ENCODE measurements at regions not wholly inside any gene's neighbourhood (a gene's known extent, or its start where the extent isn't known, plus 50 kb on each side); places are given as distances from the start of the nearest gene placed in this dataset.
"Not testable (repeated sequence)": the region's sequence is repeated elsewhere in the genome, so short reads cannot be mapped to it uniquely, and the experiment has no call there.

DNA sequence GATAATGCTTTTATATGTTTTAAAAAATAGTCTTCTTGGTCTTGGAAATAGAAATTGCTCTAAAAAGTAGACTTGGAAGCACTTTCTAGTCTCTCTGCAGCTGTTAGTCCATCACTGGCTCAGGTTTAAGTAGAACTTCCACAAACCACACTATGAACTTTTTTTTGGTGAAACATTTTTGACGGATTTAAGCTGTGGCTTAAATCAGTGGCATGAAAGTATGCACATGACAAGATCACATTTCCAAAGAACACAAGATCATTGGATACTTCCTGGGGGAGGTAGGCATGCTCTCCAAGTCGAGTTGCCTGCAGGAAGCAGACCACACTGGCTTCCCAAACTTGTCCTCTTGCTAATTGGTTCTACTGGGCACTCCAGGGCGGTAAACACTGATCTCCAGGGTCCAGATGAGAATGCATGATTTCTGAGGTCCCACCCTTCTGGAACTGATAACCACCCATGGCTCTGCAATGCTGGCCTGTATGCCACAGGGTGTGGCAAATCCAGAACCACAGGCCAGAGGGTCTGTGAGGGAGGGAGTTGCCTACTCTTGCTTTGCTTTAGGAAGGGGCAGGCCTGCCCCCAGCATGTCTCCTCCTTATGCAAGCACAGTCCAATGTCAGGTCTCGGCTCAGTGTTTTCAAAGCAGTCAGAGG lies 331.9 kb upstream of the SFRP2 start:
- Histone ChIP-seq H3K27me3 (no peaks in the 10 kb centered on the region), H3K4me1 (no peaks in the 10 kb centered on the region), H3K36me3 (no peaks in the 10 kb centered on the region), H3K4me3 (no peak overlapping the region), H3K27ac (replicated peaks in 1 of 4) (no peak overlapping the region), H3K9me3 (no peaks in the 10 kb centered on the region)
- intact Hi-C loops (cut with DNase I) = no loop called here
- TF ChIP-seq EP300 (IDR thresholded peaks at IDR 0.05) = no peak
- no peak for TF ChIP-seq POLR2A (IDR thresholded peaks at IDR 0.05; ENCODE audit: low read depth)
- no peak for TF ChIP-seq POLR2AphosphoS5 (IDR thresholded peaks at IDR 0.05)
- TF ChIP-seq, protein P1, sequence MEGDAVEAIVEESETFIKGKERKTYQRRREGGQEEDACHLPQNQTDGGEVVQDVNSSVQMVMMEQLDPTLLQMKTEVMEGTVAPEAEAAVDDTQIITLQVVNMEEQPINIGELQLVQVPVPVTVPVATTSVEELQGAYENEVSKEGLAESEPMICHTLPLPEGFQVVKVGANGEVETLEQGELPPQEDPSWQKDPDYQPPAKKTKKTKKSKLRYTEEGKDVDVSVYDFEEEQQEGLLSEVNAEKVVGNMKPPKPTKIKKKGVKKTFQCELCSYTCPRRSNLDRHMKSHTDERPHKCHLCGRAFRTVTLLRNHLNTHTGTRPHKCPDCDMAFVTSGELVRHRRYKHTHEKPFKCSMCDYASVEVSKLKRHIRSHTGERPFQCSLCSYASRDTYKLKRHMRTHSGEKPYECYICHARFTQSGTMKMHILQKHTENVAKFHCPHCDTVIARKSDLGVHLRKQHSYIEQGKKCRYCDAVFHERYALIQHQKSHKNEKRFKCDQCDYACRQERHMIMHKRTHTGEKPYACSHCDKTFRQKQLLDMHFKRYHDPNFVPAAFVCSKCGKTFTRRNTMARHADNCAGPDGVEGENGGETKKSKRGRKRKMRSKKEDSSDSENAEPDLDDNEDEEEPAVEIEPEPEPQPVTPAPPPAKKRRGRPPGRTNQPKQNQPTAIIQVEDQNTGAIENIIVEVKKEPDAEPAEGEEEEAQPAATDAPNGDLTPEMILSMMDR (IDR thresholded peaks at IDR 0.05) = no peak
- no peak for DNase-seq (ENCODE audit: extremely low spot score)
- 72% methylated on average over 3 of the region's 4 CpGs for WGBS

DNA sequence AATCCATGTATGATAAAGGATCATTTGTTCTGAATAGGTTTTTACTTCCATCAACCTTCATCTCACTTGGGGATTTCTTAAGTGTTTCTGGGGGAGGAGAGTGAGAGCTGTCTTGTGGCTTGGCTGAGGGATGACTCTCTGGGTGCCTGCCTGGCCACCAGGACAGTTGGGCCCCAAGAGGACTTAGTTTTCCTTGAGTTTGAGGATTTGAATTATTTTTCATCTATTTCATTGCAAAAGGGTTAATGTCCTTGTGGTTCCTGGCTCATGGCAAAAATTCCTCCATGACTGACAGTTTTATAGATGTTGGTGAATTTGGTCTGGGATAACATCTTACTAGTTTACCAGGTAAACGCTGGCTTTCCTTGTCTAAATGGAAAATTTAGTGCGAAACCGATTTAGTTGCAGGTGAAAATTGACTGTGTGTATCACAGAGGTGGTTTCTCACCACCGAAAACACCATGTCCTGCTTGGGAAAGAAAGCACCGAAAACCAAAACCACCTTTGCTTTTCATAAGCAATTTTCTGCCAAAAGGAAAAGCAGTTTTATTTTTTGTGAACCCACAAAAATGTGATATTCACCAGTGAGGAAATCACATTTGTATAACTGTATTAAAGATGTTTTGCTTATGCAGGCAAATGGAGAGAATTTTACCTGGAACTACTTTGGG lies 331.3 kb upstream of the SFRP2 start:
- no peaks in the 10 kb centered on the region for H3K36me3 ChIP-seq
- no peak for DNase-seq (ENCODE audit: extremely low spot score)
- WGBS = 91% methylated on average over 5 of the region's 5 CpGs
- no peak overlapping the region for H3K27ac ChIP-seq (replicated peaks in 1 of 4)
- H3K4me3 ChIP-seq = no peak overlapping the region
- TF ChIP-seq, protein P1 (IDR thresholded peaks at IDR 0.05) = no peak
- TF ChIP-seq POLR2A (IDR thresholded peaks at IDR 0.05; ENCODE audit: low read depth) (no peak), POLR2AphosphoS5 (IDR thresholded peaks at IDR 0.05) (no peak), EP300 (IDR thresholded peaks at IDR 0.05) (no peak)
- no peaks in the 10 kb centered on the region for H3K27me3 ChIP-seq
- intact Hi-C loops (cut with DNase I) = no loop called here
- no peaks in the 10 kb centered on the region for H3K9me3 ChIP-seq
- H3K4me1 ChIP-seq = no peaks in the 10 kb centered on the region

DNA sequence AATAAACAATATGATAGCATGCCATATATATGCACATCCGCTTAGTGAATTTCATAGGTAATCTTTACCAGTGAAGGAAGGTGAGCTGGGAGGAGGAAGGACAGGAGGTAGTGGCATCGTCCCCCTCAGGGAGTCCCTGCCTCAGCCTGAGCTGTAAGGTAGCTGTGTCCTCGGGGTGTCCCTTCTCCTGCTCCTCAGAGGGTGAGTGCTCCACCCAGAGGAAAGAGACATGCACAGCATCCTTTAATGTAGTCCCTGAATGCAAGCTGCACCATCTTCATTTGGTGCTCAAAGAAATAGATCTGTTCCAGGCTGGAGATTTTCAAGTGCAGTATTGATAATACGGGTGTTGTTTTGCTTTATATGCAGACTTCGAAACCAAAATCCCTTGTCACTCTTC lies 330.4 kb upstream of the SFRP2 start:
- Histone ChIP-seq H3K9me3 (no peaks in the 10 kb centered on the region), H3K36me3 (no peaks in the 10 kb centered on the region), H3K4me3 (no peak overlapping the region), H3K4me1 (no peaks in the 10 kb centered on the region), H3K27me3 (no peaks in the 10 kb centered on the region), H3K27ac (replicated peaks in 1 of 4) (no peak overlapping the region)
- TF ChIP-seq, protein P1 (IDR thresholded peaks at IDR 0.05) = no peak
- TF ChIP-seq POLR2A (IDR thresholded peaks at IDR 0.05; ENCODE audit: low read depth) = no peak
- no peak for TF ChIP-seq POLR2AphosphoS5 (IDR thresholded peaks at IDR 0.05)
- no peak for TF ChIP-seq EP300 (IDR thresholded peaks at IDR 0.05)
- 89% methylated on average over 5 of the region's 5 CpGs for WGBS
- no peak for DNase-seq (ENCODE audit: extremely low spot score)
- intact Hi-C loops (cut with DNase I) = no loop called here

DNA sequence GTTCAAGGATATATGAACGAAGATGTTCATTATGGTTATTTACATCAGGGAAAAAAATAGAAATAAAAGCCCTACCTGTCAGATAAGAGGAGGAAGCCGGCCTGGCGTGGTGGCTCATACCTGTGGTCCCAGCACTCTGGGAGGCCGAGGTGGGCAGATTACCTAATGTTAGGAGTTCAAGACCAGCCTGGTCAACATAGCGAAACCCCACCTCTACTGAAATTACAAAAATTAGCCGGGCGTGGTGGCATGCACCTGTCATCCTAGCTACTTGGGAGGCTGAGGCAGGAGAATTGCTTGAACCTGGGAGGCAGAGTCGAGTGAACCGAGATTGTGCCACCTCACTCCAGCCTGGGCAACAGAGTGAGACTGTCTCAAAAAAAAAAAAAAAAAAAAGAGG lies 328.8 kb upstream of the SFRP2 start:
- H3K9me3 ChIP-seq; H3K4me1 ChIP-seq; H3K27ac ChIP-seq (replicated peaks in 1 of 4); H3K36me3 ChIP-seq; H3K4me3 ChIP-seq; intact Hi-C loops (cut with DNase I); H3K27me3 ChIP-seq; DNase-seq (ENCODE audit: extremely low spot score): not testable (repeated sequence)
- 84% methylated on average over 9 of the region's 9 CpGs for whole genome bisulfite sequencing

DNA sequence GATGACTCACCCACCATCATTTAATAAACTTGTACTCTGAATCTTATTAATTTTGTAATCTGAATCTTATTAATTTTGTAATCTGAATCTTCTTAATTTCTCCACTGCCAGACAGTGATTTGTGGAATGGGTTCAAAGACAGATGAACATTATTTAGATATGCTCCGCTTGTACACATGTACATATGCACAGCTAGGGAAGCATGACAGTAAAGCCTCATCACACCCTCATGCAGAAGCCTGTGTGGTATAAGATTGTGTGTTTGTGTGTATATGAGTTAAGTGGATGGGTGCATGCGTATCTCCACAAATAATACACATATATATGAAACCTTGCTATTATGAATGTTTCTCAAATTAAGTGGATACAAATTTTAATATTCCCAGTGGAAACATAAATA lies 318.5 kb upstream of the SFRP2 start:
- Histone ChIP-seq H3K27me3 (no peaks in the 10 kb centered on the region), H3K4me1 (no peaks in the 10 kb centered on the region), H3K27ac (replicated peaks in 1 of 4) (no peak overlapping the region), H3K9me3 (no peaks in the 10 kb centered on the region), H3K4me3 (no peak overlapping the region), H3K36me3 (no peaks in the 10 kb centered on the region)
- WGBS = 89% methylated on average over 2 of the region's 2 CpGs
- no peak for TF ChIP-seq POLR2AphosphoS5 (IDR thresholded peaks at IDR 0.05)
- intact Hi-C loops (cut with DNase I) = no loop called here
- DNase-seq (ENCODE audit: extremely low spot score) = no peak

DNA sequence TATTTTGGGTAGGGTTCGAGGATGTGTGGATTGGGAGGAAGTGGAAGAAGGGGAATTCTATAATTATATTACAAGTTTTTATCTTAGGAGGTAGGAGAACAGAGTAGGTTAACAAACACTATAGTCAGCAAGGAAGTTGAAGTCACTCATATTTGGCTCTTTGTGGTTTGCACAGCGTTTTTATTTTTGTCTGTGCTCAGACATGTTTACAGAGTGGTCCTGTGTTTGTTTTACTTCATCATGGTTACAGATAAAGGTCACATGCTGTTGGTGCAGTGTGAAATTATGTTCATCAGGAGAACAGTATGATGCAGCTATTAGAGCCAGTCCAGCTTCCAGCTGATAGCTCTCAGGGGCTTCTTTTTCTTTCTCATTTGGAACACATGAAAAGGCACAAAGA lies 299.9 kb upstream of the SFRP2 start:
- H3K27me3 ChIP-seq = no peaks in the 10 kb centered on the region
- no peaks in the 10 kb centered on the region for H3K9me3 ChIP-seq
- H3K27ac ChIP-seq (replicated peaks in 1 of 4) = no peak overlapping the region
- 40% methylated on average over 2 of the region's 2 CpGs for WGBS
- intact Hi-C loops (cut with DNase I) = no loop called here
- no peak for DNase-seq (ENCODE audit: extremely low spot score)
- no peak overlapping the region for H3K4me3 ChIP-seq
- no peaks in the 10 kb centered on the region for H3K36me3 ChIP-seq
- no peak for TF ChIP-seq EP300 (IDR thresholded peaks at IDR 0.05)
- TF ChIP-seq, protein P1 (IDR thresholded peaks at IDR 0.05) = no peak
- TF ChIP-seq POLR2A (IDR thresholded peaks at IDR 0.05; ENCODE audit: low read depth) = no peak
- no peak for TF ChIP-seq POLR2AphosphoS5 (IDR thresholded peaks at IDR 0.05)
- peaks cover 0 to 1% (median 0%) of the 10 kb centered on the region in 4 donors for H3K4me1 ChIP-seq
